GM12892 (cell line): ENCODE measurements at regions not wholly inside any gene's neighbourhood (a gene's known extent, or its start where the extent isn't known, plus 50 kb on each side); places are given as distances from the start of the nearest gene placed in this dataset.

Source experiments
- POLR2A ChIP-seq: IDR thresholded peaks from 2 replicates; pipeline ENCODE4 v1.6.1; 2011; ENCODE audit warnings: low read depth, low read length, control low read depth
- POLR2AphosphoS5 ChIP-seq: IDR thresholded peaks from 2 replicates; pipeline ENCODE4 v1.6.1; 2011; ENCODE audit warnings: low read depth, low read length, control low read depth
- TAF1 ChIP-seq: IDR thresholded peaks from 2 replicates; pipeline ENCODE4 v1.6.1; 2011; ENCODE audit warnings: low read depth, mild to moderate bottlenecking, control low read depth, low read length, borderline replicate concordance

- no peak for TF ChIP-seq POLR2A
- no peak for TF ChIP-seq TAF1
- TF ChIP-seq POLR2AphosphoS5 = no peak
These were observed 736.7 kb downstream of the NSUN3 start for GRCh38 chr3:94799420-94800060.
